Fibroblast of lung (primary cell): ENCODE measurements at regions not wholly inside any gene's neighbourhood (a gene's known extent, or its start where the extent isn't known, plus 50 kb on each side); places are given as distances from the start of the nearest gene placed in this dataset.
"Not testable (repeated sequence)": the region's sequence is repeated elsewhere in the genome, so short reads cannot be mapped to it uniquely, and the experiment has no call there.

ENCODE experiments used
- CTCF ChIP-seq, 2 donors: IDR thresholded peaks in 1 of 2; conservative IDR thresholded peaks in 1 of 2; 1 replicate in 1 of 2; 2 replicates in 1 of 2; pipeline ENCODE4 v1.5.1; 2011 to 2012; ENCODE audit warnings: low read length in 2 of 2, control low read depth in 1 of 2, inconsistent platforms in 1 of 2, low read depth in 1 of 2, mild to moderate bottlenecking in 1 of 2
- EZH2 ChIP-seq: IDR thresholded peaks from 2 replicates; pipeline ENCODE4 v1.5.1; 2012; ENCODE audit warnings: low read length, control low read depth, mild to moderate bottlenecking; ENCODE audit errors: missing control alignments

GRCh38 chr6:26924206-26924605, 264.7 kb upstream of the ZNF322 start:
- not testable (repeated sequence) for TF ChIP-seq CTCF (conservative IDR thresholded peaks at IDR 0.05 in 1 of 2, IDR thresholded peaks at IDR 0.05 in 1 of 2; ENCODE audit: low read depth in 1 of 2, low read length in 2 of 2); EZH2
